Lung (tissue), 11 donors: ENCODE measurements at regions not wholly inside any gene's neighbourhood (a gene's known extent, or its start where the extent isn't known, plus 50 kb on each side); places are given as distances from the start of the nearest gene placed in this dataset.

Experiments
- ATAC-seq: fragments of 200-7000 bp; cut with Tn5 transposase; one replicate; pipeline ENCODE4 v1.9.1; 2020; ENCODE audit warnings: moderate number of reproducible peaks; ENCODE audit not compliant: insufficient read depth, low FRiP score
- DNase-seq, 3 donors: peaks; one replicate each; pipeline ENCODE4 v3.0.0-alpha.2; 2013 to 2017
- H3K27ac ChIP-seq, 2 donors: one replicate each; pipeline ENCODE4 v1.5.1; 2013; ENCODE audit warnings: mild to moderate bottlenecking in 2 of 2, moderate library complexity in 2 of 2, control low read depth in 1 of 2, inconsistent platforms in 1 of 2, low read depth in 1 of 2, low read length in 1 of 2
- H3K27me3 ChIP-seq, 3 donors: one replicate each; pipeline ENCODE4 v1.5.1; 2013; ENCODE audit warnings: low read length in 2 of 3; ENCODE audit not compliant: control insufficient read depth in 3 of 3, insufficient read depth in 3 of 3
- H3K36me3 ChIP-seq, 4 donors: one replicate each; pipeline ENCODE4 v1.5.1; 2013; ENCODE audit warnings: low read length in 4 of 4, mild to moderate bottlenecking in 1 of 4, moderate library complexity in 1 of 4; ENCODE audit not compliant: control insufficient read depth in 4 of 4, insufficient read depth in 4 of 4
- H3K4me1 ChIP-seq, 5 donors: one replicate each; pipeline ENCODE4 v1.5.1; 2013; ENCODE audit warnings: low read length in 5 of 5, mild to moderate bottlenecking in 2 of 5, moderate library complexity in 1 of 5; ENCODE audit not compliant: control insufficient read depth in 5 of 5, insufficient read depth in 5 of 5
- H3K4me3 ChIP-seq: one replicate; pipeline ENCODE4 v1.5.1; 2013; ENCODE audit warnings: mild to moderate bottlenecking, control low read depth, moderate library complexity
- H3K9ac ChIP-seq, 2 donors: one replicate each; pipeline ENCODE4 v1.5.1; 2013; ENCODE audit warnings: low read length in 2 of 2, control low read depth in 1 of 2; ENCODE audit not compliant: insufficient read depth in 1 of 2
- H3K9me3 ChIP-seq, 4 donors: one replicate each; pipeline ENCODE4 v1.5.1; 2013; ENCODE audit warnings: low read length in 3 of 4, mild to moderate bottlenecking in 1 of 4, moderate library complexity in 1 of 4; ENCODE audit not compliant: control insufficient read depth in 4 of 4, insufficient read depth in 3 of 4
- WGBS, 2 donors: extraction: QIAGEN DNeasy Blood & Tissue Kit; methylation state at CpG; one replicate each; pipeline ENCODE4 v1.1.7; 2013; 5-methylcytosine and 5-hydroxymethylcytosine counted together
- TF ChIP-seq, protein P1 (sequence below): IDR thresholded peaks from 2 replicates; pipeline ENCODE4 v1.5.1; 2012; ENCODE audit warnings: mild to moderate bottlenecking; ENCODE audit errors: control extremely low read depth, extremely low read depth
- donor health status: control.
- donor health status: control.
- donor health status: Bipolar disorder and iron deficiency.
- donor health status: healthy.
- donor health status: DM: yes; HTN: yes; CAD: no.

DNA sequence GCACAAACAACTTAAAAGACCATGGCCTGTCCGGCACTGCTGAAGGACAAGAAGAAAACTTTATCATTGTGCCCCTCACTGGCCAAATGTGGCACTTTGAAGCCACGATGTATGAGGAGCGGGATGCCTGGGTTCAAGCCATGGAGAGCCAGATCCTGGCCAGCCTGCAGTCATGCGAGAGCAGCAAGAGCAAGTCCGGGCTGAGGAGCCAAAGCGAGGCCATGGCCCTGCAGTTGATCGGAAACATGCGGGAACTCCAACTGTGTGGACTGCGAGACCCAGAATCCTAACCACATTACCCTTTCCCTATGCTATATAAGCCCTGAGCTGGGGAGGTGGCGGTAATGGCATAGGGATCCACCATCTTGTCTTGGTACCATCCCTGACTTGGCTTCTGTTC lies 497.9 kb downstream of the ANXA1 start:
- Histone ChIP-seq H3K9me3 (peaks cover 0 to 5% (median 1%) of the 10 kb centered on the region in 4 donors), H3K27me3 (no peaks in the 10 kb centered on the region), H3K4me3 (no peak overlapping the region), H3K9ac (no peak overlapping the region), H3K36me3 (no peaks in the 10 kb centered on the region), H3K4me1 (no peaks in the 10 kb centered on the region), H3K27ac (no peak overlapping the region)
- no peak for DNase-seq
- TF ChIP-seq, protein P1, sequence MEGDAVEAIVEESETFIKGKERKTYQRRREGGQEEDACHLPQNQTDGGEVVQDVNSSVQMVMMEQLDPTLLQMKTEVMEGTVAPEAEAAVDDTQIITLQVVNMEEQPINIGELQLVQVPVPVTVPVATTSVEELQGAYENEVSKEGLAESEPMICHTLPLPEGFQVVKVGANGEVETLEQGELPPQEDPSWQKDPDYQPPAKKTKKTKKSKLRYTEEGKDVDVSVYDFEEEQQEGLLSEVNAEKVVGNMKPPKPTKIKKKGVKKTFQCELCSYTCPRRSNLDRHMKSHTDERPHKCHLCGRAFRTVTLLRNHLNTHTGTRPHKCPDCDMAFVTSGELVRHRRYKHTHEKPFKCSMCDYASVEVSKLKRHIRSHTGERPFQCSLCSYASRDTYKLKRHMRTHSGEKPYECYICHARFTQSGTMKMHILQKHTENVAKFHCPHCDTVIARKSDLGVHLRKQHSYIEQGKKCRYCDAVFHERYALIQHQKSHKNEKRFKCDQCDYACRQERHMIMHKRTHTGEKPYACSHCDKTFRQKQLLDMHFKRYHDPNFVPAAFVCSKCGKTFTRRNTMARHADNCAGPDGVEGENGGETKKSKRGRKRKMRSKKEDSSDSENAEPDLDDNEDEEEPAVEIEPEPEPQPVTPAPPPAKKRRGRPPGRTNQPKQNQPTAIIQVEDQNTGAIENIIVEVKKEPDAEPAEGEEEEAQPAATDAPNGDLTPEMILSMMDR: no peak
- no peak for ATAC-seq
- 88 to 95% methylated on average over 10 of the region's 10 CpGs for WGBS, 2 donors

DNA sequence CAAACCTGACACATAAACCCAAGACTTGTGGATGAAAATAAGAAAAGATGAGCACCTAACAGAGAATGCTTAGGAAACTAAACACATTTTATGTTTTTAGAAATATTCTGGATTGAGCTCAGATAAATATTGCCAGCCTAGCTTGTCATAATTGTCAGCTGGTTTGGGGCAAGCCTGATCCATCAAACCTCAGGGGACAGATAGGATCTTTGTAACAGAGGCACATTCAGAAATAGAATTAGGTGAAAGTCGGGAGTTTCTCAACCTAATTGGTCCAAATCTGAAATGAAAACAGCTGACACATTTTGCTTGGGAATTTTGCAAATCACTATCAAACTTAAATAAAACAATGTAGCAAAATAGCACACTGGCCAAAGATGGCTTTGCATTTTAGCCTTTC lies 503.7 kb downstream of the ANXA1 start:
- no peaks in the 10 kb centered on the region for H3K36me3 ChIP-seq
- 90 to 94% methylated on average over 1 of the region's 1 CpG for WGBS, 2 donors
- no peaks in the 10 kb centered on the region for H3K4me1 ChIP-seq
- no peak for ATAC-seq
- no peak overlapping the region for H3K27ac ChIP-seq
- TF ChIP-seq, protein P1: no peak
- no peaks in the 10 kb centered on the region for H3K27me3 ChIP-seq
- no peaks in the 10 kb centered on the region for H3K9me3 ChIP-seq
- DNase-seq: no peak
- H3K9ac ChIP-seq: no peak overlapping the region
- H3K4me3 ChIP-seq: no peak overlapping the region

DNA sequence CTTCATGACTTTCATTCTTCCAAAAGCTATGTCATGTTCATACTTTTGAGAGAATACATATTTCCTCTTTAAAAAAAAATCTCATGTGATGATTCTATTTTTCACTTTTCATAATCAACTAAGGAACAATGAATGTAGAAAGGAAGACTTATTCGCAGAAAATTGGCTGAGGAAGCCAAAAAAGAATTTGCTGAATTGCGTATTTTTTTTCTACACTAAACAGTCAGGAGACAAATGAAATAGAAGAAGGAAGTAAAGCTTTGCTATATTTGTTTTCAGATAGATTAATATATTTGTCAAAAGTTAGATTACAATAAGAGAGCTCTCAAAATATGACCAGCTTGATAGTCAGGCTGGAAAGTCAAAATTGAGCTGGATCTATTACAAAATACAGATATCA lies 504.2 kb downstream of the ANXA1 start:
- no peaks in the 10 kb centered on the region for H3K9me3 ChIP-seq
- ATAC-seq (no peak), DNase-seq (no peak)
- no peaks in the 10 kb centered on the region for H3K27me3 ChIP-seq
- TF ChIP-seq, protein P1: no peak
- H3K36me3 ChIP-seq: no peaks in the 10 kb centered on the region
- H3K4me1 ChIP-seq: no peaks in the 10 kb centered on the region
- H3K27ac ChIP-seq: no peak overlapping the region
- WGBS, 2 donors: 81 to 84% methylated on average over 2 of the region's 2 CpGs
- H3K9ac ChIP-seq: no peak overlapping the region
- H3K4me3 ChIP-seq: no peak overlapping the region

DNA sequence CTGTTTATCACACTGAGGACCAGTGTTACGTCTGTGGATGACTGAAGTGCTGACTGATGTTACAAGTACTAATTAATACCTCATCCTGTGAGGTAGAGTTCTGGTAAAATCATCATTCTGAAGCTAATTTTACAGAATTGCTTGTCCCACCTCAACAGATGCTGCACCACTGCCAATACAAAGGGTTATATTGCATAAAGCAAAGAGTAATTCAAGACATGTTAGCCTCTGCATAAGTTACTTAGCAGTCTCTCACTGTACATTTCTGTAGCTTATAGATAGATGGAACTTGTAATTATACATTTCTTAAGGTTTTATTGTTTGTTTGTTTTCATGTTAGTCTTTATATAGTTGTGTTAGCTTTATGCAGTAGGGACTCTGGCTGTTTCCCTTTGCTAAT lies 513.6 kb downstream of the ANXA1 start:
- no peaks in the 10 kb centered on the region for H3K4me1 ChIP-seq
- no peaks in the 10 kb centered on the region for H3K36me3 ChIP-seq
- no peaks in the 10 kb centered on the region for H3K27me3 ChIP-seq
- no peak for ATAC-seq
- no peak for DNase-seq
- WGBS, 2 donors: 72% methylated on average over 1 of the region's 1 CpG
- no peak overlapping the region for H3K27ac ChIP-seq
- no peaks in the 10 kb centered on the region for H3K9me3 ChIP-seq
- TF ChIP-seq, protein P1: no peak
- H3K9ac ChIP-seq: no peak overlapping the region
- H3K4me3 ChIP-seq: no peak overlapping the region
